SK-N-SH treated with all-trans-retinoic acid at 6 μM for 48 hours (cell line): ENCODE measurements at regions not wholly inside any gene's neighbourhood (a gene's known extent, or its start where the extent isn't known, plus 50 kb on each side); places are given as distances from the start of the nearest gene placed in this dataset.

ENCODE experiments used
- ATAC-seq: fragments of 200-7000 bp; cut with Tn5 transposase; 3 replicates; pipeline ENCODE4 v1.9.1; 2020; ENCODE audit warnings: mild to moderate bottlenecking, moderate library complexity
- BACH2 ChIP-seq: fragments of 250-450 bp; sonication (Bioruptor Pico); IDR thresholded peaks from 2 replicates; pipeline ENCODE4 v1.9.0; 2021; ENCODE audit warnings: mild to moderate bottlenecking, borderline replicate concordance
- CSDC2 ChIP-seq: fragments of 250-450 bp; sonication (Bioruptor Pico); IDR thresholded peaks from 2 replicates; pipeline ENCODE4 v1.5.0; 2020; ENCODE audit warnings: mild to moderate bottlenecking, moderate library complexity
- ESRRG ChIP-seq: fragments of 250-450 bp; sonication (Bioruptor Pico); IDR thresholded peaks from 2 replicates; pipeline ENCODE4 v1.6.1; 2021; ENCODE audit warnings: mild to moderate bottlenecking
- GLIS3 ChIP-seq: fragments of 250-450 bp; sonication (Bioruptor Pico); IDR thresholded peaks from 2 replicates; pipeline ENCODE4 v1.5.0; 2020; ENCODE audit warnings: mild to moderate bottlenecking, moderate library complexity
- OSR1 ChIP-seq: fragments of 250-450 bp; sonication (Bioruptor Pico); IDR thresholded peaks from 2 replicates; pipeline ENCODE4 v1.8.0; 2022; ENCODE audit warnings: moderate library complexity, mild to moderate bottlenecking, inconsistent platforms
- PPARA ChIP-seq: fragments of 250-450 bp; sonication (Bioruptor Pico); IDR thresholded peaks from 2 replicates; pipeline ENCODE4 v1.5.0; 2020; ENCODE audit warnings: mild to moderate bottlenecking, borderline replicate concordance
- RARB ChIP-seq: fragments of 250-450 bp; sonication (Bioruptor Pico); IDR thresholded peaks from 2 replicates; pipeline ENCODE4 v1.8.0; 2021; ENCODE audit warnings: mild to moderate bottlenecking, moderate library complexity
- SNAI2 ChIP-seq: fragments of 250-450 bp; sonication (Bioruptor Pico); IDR thresholded peaks from 2 replicates; pipeline ENCODE4 v1.5.0; 2020; ENCODE audit warnings: mild to moderate bottlenecking, moderate library complexity
- TCF4 ChIP-seq: fragments of 250-450 bp; sonication (Bioruptor Pico); IDR thresholded peaks from 2 replicates; pipeline ENCODE4 v1.8.0; 2021; ENCODE audit warnings: mild to moderate bottlenecking, moderate library complexity, borderline replicate concordance
- TOX ChIP-seq: fragments of 250-450 bp; sonication (Bioruptor Pico); IDR thresholded peaks from 2 replicates; pipeline ENCODE4 v1.8.0; 2021; ENCODE audit warnings: mild to moderate bottlenecking, moderate library complexity, borderline replicate concordance
- ZC3H10 ChIP-seq: fragments of 250-450 bp; sonication (Bioruptor Pico); IDR thresholded peaks from 2 replicates; pipeline ENCODE4 v1.5.1; 2021; ENCODE audit warnings: mild to moderate bottlenecking, moderate library complexity
- ZFP3 ChIP-seq: fragments of 250-450 bp; sonication (Bioruptor Pico); IDR thresholded peaks from 2 replicates; pipeline ENCODE4 v1.5.0; 2020; ENCODE audit warnings: mild to moderate bottlenecking, moderate library complexity
- ZFP30 ChIP-seq: fragments of 450-650 bp; formaldehyde crosslinking; IDR thresholded peaks from 2 replicates; pipeline ENCODE4 v1.5.0; 2022; ENCODE audit warnings: mild to moderate bottlenecking, moderate library complexity
- ZNF565 ChIP-seq: fragments of 450-650 bp; formaldehyde crosslinking; conservative IDR thresholded peaks from 2 replicates; pipeline ENCODE4 v1.5.0; 2020; ENCODE audit warnings: low read depth, mild to moderate bottlenecking, moderate library complexity
- ZNF70 ChIP-seq: fragments of 450-650 bp; formaldehyde crosslinking; IDR thresholded peaks from 2 replicates; pipeline ENCODE4 v1.5.0; 2020; ENCODE audit warnings: mild to moderate bottlenecking, moderate library complexity
- ZNF8 ChIP-seq: fragments of 450-650 bp; formaldehyde crosslinking; IDR thresholded peaks from 2 replicates; pipeline ENCODE4 v1.5.0; 2020; ENCODE audit warnings: mild to moderate bottlenecking, moderate library complexity
- TF ChIP-seq, protein P1 (sequence below): fragments of 250-450 bp; sonication (Bioruptor Pico); IDR thresholded peaks from 2 replicates; pipeline ENCODE4 v1.5.0; 2020; ENCODE audit warnings: mild to moderate bottlenecking, moderate library complexity
- TF ChIP-seq, protein P2 (sequence below): fragments of 250-450 bp; sonication (Bioruptor Pico); IDR thresholded peaks from 2 replicates; pipeline ENCODE4 v1.5.1; 2020; ENCODE audit warnings: low read depth, mild to moderate bottlenecking, moderate library complexity
- TF ChIP-seq, protein P3 (sequence below): fragments of 250-450 bp; sonication (Bioruptor Pico); IDR thresholded peaks from 2 replicates; pipeline ENCODE4 v1.5.1; 2021; ENCODE audit warnings: mild to moderate bottlenecking, moderate library complexity
- TF ChIP-seq, protein P4 (sequence below): fragments of 250-450 bp; sonication (Bioruptor Pico); IDR thresholded peaks from 2 replicates; pipeline ENCODE4 v1.8.0; 2021; ENCODE audit warnings: low read depth, mild to moderate bottlenecking, moderate library complexity, borderline replicate concordance
- TF ChIP-seq, protein P5 (sequence below): fragments of 250-450 bp; sonication (Bioruptor Pico); IDR thresholded peaks from 2 replicates; pipeline ENCODE4 v1.8.0; 2020; ENCODE audit warnings: mild to moderate bottlenecking, moderate library complexity, borderline replicate concordance

DNA sequence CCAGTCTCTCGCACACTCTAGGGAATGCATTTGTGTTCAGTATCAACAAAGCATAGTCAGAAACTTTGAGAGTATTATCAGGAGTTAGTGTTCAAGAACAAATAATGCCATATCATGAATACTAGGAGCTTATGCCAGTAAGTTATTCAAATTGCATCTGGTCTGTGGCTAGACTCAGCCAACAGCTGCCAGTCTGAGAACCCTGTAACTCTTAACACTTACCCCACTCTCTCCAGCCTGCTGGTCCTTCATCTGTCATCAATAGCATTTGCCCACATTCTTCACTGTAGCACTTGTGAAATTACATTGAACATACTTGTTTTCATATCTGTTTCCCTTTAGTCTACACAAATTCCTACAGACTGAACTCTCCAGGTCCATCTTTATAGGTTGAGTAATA, 1157.5 kb upstream of the RAG2 start (continued):
- TF ChIP-seq, protein P1, sequence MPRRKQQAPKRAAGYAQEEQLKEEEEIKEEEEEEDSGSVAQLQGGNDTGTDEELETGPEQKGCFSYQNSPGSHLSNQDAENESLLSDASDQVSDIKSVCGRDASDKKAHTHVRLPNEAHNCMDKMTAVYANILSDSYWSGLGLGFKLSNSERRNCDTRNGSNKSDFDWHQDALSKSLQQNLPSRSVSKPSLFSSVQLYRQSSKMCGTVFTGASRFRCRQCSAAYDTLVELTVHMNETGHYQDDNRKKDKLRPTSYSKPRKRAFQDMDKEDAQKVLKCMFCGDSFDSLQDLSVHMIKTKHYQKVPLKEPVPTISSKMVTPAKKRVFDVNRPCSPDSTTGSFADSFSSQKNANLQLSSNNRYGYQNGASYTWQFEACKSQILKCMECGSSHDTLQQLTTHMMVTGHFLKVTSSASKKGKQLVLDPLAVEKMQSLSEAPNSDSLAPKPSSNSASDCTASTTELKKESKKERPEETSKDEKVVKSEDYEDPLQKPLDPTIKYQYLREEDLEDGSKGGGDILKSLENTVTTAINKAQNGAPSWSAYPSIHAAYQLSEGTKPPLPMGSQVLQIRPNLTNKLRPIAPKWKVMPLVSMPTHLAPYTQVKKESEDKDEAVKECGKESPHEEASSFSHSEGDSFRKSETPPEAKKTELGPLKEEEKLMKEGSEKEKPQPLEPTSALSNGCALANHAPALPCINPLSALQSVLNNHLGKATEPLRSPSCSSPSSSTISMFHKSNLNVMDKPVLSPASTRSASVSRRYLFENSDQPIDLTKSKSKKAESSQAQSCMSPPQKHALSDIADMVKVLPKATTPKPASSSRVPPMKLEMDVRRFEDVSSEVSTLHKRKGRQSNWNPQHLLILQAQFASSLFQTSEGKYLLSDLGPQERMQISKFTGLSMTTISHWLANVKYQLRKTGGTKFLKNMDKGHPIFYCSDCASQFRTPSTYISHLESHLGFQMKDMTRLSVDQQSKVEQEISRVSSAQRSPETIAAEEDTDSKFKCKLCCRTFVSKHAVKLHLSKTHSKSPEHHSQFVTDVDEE = no peak
- no peak for TF ChIP-seq GLIS3 (CRISPR knock-in tag)
- no peak for TF ChIP-seq RARB (CRISPR knock-in tag)
- TF ChIP-seq, all 23 proteins: peak for 0

DNA sequence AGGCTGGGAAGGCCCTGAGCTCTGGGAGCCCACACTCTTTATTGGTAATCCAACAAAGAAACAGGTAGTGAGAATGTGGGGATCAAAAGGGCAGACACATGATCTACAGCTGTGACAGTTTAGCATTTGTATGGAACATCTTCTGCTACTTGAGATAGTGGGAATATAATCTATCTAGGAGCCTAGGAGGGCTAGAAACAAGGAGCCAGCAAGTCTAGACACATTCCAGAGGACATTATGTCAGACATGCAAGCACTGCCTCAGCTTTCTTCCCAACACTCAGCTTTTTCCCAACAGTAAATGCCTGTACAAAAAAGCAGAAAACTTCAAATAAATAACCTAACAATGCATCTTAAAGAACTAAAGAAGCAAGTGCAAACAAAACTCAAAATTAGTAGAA, 1150.6 kb upstream of the RAG2 start:
- no peak for ATAC-seq
- TF ChIP-seq ZFP3 = no peak
- no peak for TF ChIP-seq OSR1 (CRISPR knock-in tag)
- no peak for TF ChIP-seq TOX
- no peak for TF ChIP-seq GLIS3 (CRISPR knock-in tag)
- TF ChIP-seq, protein P2, sequence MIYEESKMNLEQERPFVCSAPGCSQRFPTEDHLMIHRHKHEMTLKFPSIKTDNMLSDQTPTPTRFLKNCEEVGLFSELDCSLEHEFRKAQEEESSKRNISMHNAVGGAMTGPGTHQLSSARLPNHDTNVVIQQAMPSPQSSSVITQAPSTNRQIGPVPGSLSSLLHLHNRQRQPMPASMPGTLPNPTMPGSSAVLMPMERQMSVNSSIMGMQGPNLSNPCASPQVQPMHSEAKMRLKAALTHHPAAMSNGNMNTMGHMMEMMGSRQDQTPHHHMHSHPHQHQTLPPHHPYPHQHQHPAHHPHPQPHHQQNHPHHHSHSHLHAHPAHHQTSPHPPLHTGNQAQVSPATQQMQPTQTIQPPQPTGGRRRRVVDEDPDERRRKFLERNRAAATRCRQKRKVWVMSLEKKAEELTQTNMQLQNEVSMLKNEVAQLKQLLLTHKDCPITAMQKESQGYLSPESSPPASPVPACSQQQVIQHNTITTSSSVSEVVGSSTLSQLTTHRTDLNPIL (CRISPR knock-in tag) = no peak
- TF ChIP-seq, protein P3, sequence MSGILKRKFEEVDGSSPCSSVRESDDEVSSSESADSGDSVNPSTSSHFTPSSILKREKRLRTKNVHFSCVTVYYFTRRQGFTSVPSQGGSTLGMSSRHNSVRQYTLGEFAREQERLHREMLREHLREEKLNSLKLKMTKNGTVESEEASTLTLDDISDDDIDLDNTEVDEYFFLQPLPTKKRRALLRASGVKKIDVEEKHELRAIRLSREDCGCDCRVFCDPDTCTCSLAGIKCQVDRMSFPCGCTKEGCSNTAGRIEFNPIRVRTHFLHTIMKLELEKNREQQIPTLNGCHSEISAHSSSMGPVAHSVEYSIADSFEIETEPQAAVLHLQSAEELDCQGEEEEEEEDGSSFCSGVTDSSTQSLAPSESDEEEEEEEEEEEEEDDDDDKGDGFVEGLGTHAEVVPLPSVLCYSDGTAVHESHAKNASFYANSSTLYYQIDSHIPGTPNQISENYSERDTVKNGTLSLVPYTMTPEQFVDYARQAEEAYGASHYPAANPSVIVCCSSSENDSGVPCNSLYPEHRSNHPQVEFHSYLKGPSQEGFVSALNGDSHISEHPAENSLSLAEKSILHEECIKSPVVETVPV (CRISPR knock-in tag) = no peak
- no peak for TF ChIP-seq TCF4 (CRISPR knock-in tag)
- TF ChIP-seq RARB (CRISPR knock-in tag) = no peak
- no peak for TF ChIP-seq BACH2 (CRISPR knock-in tag)
- TF ChIP-seq ZC3H10 = no peak

DNA sequence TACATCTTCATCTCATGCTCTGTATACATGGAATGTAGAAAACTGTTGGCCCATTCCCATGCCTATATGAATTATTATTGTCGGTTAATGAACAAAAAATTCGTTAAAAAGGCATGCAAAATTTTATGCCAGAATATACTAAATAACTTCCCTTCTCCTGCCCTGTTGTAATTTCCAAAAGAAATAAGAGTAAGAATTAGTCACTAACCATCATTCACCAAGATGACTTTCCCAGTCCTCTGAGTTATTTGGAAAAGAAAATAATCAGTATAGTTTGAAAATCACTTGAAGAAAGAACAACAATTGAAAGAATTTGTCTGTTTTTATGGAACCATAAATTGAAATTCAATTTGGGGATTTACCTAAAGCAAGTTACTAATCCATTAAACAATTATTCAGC, 1149.1 kb upstream of the RAG2 start:
- ATAC-seq = no peak
- TF ChIP-seq CSDC2 (CRISPR knock-in tag) = no peak
- TF ChIP-seq ZNF70 = no peak
- TF ChIP-seq ZNF8 = no peak
- TF ChIP-seq ZNF565 = no peak
- TF ChIP-seq ZFP3 = no peak
- TF ChIP-seq TOX = no peak
- TF ChIP-seq PPARA (CRISPR knock-in tag) = no peak
- TF ChIP-seq, protein P4, sequence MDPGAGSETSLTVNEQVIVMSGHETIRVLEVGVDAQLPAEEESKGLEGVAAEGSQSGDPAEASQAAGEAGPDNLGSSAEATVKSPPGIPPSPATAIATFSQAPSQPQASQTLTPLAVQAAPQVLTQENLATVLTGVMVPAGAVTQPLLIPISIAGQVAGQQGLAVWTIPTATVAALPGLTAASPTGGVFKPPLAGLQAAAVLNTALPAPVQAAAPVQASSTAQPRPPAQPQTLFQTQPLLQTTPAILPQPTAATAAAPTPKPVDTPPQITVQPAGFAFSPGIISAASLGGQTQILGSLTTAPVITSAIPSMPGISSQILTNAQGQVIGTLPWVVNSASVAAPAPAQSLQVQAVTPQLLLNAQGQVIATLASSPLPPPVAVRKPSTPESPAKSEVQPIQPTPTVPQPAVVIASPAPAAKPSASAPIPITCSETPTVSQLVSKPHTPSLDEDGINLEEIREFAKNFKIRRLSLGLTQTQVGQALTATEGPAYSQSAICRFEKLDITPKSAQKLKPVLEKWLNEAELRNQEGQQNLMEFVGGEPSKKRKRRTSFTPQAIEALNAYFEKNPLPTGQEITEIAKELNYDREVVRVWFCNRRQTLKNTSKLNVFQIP (CRISPR knock-in tag) = no peak
- no peak for TF ChIP-seq RARB (CRISPR knock-in tag)
- TF ChIP-seq, protein P2 (CRISPR knock-in tag) = no peak
- no peak for TF ChIP-seq OSR1 (CRISPR knock-in tag)
- TF ChIP-seq, protein P3 (CRISPR knock-in tag) = no peak
- TF ChIP-seq, protein P1 = no peak
- no peak for TF ChIP-seq GLIS3 (CRISPR knock-in tag)
- TF ChIP-seq ESRRG (CRISPR knock-in tag) = no peak
- TF ChIP-seq SNAI2 (CRISPR knock-in tag) = no peak
- TF ChIP-seq, protein P5, sequence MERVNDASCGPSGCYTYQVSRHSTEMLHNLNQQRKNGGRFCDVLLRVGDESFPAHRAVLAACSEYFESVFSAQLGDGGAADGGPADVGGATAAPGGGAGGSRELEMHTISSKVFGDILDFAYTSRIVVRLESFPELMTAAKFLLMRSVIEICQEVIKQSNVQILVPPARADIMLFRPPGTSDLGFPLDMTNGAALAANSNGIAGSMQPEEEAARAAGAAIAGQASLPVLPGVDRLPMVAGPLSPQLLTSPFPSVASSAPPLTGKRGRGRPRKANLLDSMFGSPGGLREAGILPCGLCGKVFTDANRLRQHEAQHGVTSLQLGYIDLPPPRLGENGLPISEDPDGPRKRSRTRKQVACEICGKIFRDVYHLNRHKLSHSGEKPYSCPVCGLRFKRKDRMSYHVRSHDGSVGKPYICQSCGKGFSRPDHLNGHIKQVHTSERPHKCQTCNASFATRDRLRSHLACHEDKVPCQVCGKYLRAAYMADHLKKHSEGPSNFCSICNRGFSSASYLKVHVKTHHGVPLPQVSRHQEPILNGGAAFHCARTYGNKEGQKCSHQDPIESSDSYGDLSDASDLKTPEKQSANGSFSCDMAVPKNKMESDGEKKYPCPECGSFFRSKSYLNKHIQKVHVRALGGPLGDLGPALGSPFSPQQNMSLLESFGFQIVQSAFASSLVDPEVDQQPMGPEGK (CRISPR knock-in tag) = no peak
- TF ChIP-seq ZFP30 = no peak
